Astrocyte (in vitro differentiated cells and primary cell): ENCODE measurements at regions not wholly inside any gene's neighbourhood (a gene's known extent, or its start where the extent isn't known, plus 50 kb on each side); places are given as distances from the start of the nearest gene placed in this dataset.
A peak's percentile ranks its signal among the peaks of the same experiment; 100 is the strongest.

ENCODE experiments used
- DNase-seq: peaks from one replicate; pipeline ENCODE4 v3.0.0-alpha.2; 2010; ENCODE audit warnings: low read depth
- FAIRE-seq: peaks from 2 replicates; lab custom pipeline; 2011; peaks lifted over from hg19 to GRCh38; lab: Jason Lieb, UNC
- H2AFZ ChIP-seq: 2 replicates; pipeline ENCODE4 v1.6.0; 2012; ENCODE audit warnings: low read depth, low read length, inconsistent platforms
- H3K27ac ChIP-seq: 2 replicates; pipeline ENCODE4 v1.5.1; 2011; ENCODE audit warnings: low read depth, low read length, inconsistent platforms
- H3K27me3 ChIP-seq: 2 replicates; pipeline ENCODE4 v1.6.0; 2011; ENCODE audit warnings: low read length, inconsistent platforms; ENCODE audit not compliant: insufficient read depth
- H3K36me3 ChIP-seq: 2 replicates; pipeline ENCODE4 v1.5.1; 2011; ENCODE audit warnings: low read length, inconsistent platforms; ENCODE audit not compliant: insufficient read depth
- H3K4me1 ChIP-seq: 2 replicates; pipeline ENCODE4 v1.5.1; 2011; ENCODE audit warnings: low read length, inconsistent platforms; ENCODE audit not compliant: insufficient read depth
- H3K4me2 ChIP-seq: 2 replicates; pipeline ENCODE4 v1.6.0; 2012; ENCODE audit warnings: low read length, inconsistent platforms
- H3K4me3 ChIP-seq: 2 replicates; pipeline ENCODE4 v1.5.1; 2011; ENCODE audit warnings: low read depth, mild to moderate bottlenecking, low read length, inconsistent platforms; ENCODE audit not compliant: insufficient read depth
- H3K79me2 ChIP-seq: 2 replicates; pipeline ENCODE4 v1.6.0; 2012; ENCODE audit warnings: mild to moderate bottlenecking, low read length, inconsistent platforms; ENCODE audit not compliant: insufficient read depth
- H3K9ac ChIP-seq: 2 replicates; pipeline ENCODE4 v1.6.0; 2012; ENCODE audit warnings: mild to moderate bottlenecking, low read length, inconsistent platforms
- H3K9me3 ChIP-seq: 2 replicates; pipeline ENCODE4 v1.5.1; 2012; ENCODE audit warnings: low read depth, mild to moderate bottlenecking, low read length, inconsistent platforms; ENCODE audit not compliant: insufficient read depth
- H4K20me1 ChIP-seq: 2 replicates; pipeline ENCODE4 v1.6.0; 2012; ENCODE audit warnings: low read length, inconsistent platforms; ENCODE audit not compliant: insufficient read depth
- H3K27ac Mint-ChIP-seq: one replicate; pipeline ENCODE4 v1.8.0; 2021; ENCODE audit warnings: mild to moderate bottlenecking, mixed read lengths; ENCODE audit not compliant: unreplicated experiment
- H3K27me3 Mint-ChIP-seq: one replicate; pipeline ENCODE4 v1.8.0; 2021; ENCODE audit warnings: low read depth, mixed read lengths; ENCODE audit not compliant: unreplicated experiment
- H3K36me3 Mint-ChIP-seq: one replicate; pipeline ENCODE4 v1.8.0; 2021; ENCODE audit warnings: low read depth, mixed read lengths; ENCODE audit not compliant: unreplicated experiment
- H3K4me1 Mint-ChIP-seq: one replicate; pipeline ENCODE4 v1.8.0; 2021; ENCODE audit warnings: low read depth, mixed read lengths; ENCODE audit not compliant: unreplicated experiment
- H3K4me3 Mint-ChIP-seq: one replicate; pipeline ENCODE4 v1.8.0; 2021; ENCODE audit warnings: mild to moderate bottlenecking, moderate library complexity, mixed read lengths; ENCODE audit not compliant: unreplicated experiment
- H3K9me3 Mint-ChIP-seq: one replicate; pipeline ENCODE4 v1.8.0; 2021; ENCODE audit warnings: mild to moderate bottlenecking, mixed read lengths; ENCODE audit not compliant: unreplicated experiment
- EZH2 ChIP-seq: IDR thresholded peaks from 2 replicates; pipeline ENCODE4 v1.6.1; 2012; ENCODE audit warnings: mild to moderate bottlenecking, low read length, inconsistent platforms; ENCODE audit not compliant: insufficient read depth
- TF ChIP-seq, protein P1 (sequence below): IDR thresholded peaks from 2 replicates; pipeline ENCODE4 v1.5.1; 2011; ENCODE audit warnings: low read depth, mild to moderate bottlenecking, inconsistent platforms, low read length, moderate library complexity; ENCODE audit not compliant: insufficient read depth

GRCh38 chr15:95557226-95558046 is 773.1 kb upstream of the NR2F2 start:
- TF ChIP-seq, protein P1, sequence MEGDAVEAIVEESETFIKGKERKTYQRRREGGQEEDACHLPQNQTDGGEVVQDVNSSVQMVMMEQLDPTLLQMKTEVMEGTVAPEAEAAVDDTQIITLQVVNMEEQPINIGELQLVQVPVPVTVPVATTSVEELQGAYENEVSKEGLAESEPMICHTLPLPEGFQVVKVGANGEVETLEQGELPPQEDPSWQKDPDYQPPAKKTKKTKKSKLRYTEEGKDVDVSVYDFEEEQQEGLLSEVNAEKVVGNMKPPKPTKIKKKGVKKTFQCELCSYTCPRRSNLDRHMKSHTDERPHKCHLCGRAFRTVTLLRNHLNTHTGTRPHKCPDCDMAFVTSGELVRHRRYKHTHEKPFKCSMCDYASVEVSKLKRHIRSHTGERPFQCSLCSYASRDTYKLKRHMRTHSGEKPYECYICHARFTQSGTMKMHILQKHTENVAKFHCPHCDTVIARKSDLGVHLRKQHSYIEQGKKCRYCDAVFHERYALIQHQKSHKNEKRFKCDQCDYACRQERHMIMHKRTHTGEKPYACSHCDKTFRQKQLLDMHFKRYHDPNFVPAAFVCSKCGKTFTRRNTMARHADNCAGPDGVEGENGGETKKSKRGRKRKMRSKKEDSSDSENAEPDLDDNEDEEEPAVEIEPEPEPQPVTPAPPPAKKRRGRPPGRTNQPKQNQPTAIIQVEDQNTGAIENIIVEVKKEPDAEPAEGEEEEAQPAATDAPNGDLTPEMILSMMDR: no peak
- no peak for TF ChIP-seq EZH2
- H3K4me1 ChIP-seq: peaks cover 34% of the 10 kb centered on the region
- no peaks in the 10 kb centered on the region for H4K20me1 ChIP-seq
- peak overlapping the region; percentile 35 for H2AFZ ChIP-seq
- no peaks in the 10 kb centered on the region for H3K9me3 ChIP-seq
- peaks cover 48% of the 10 kb centered on the region for H3K4me1 Mint-ChIP-seq
- no peak overlapping the region for H3K4me3 ChIP-seq
- H3K4me3 Mint-ChIP-seq: no peak overlapping the region
- no peaks in the 10 kb centered on the region for H3K27me3 ChIP-seq
- H3K9ac ChIP-seq: peak overlapping the region; percentile 80
- no peaks in the 10 kb centered on the region for H3K36me3 ChIP-seq
- peak overlapping the region; percentile 100 for H3K27ac Mint-ChIP-seq
- H3K27me3 Mint-ChIP-seq: no peaks in the 10 kb centered on the region
- DNase-seq: peak; percentile 96
- peak overlapping the region; percentile 67 for H3K4me2 ChIP-seq
- no peaks in the 10 kb centered on the region for H3K9me3 Mint-ChIP-seq
- no peaks in the 10 kb centered on the region for H3K36me3 Mint-ChIP-seq
- H3K27ac ChIP-seq: peak overlapping the region; percentile 95
- peak; percentile 98 for FAIRE-seq
- H3K79me2 ChIP-seq: no peaks in the 10 kb centered on the region

DNA sequence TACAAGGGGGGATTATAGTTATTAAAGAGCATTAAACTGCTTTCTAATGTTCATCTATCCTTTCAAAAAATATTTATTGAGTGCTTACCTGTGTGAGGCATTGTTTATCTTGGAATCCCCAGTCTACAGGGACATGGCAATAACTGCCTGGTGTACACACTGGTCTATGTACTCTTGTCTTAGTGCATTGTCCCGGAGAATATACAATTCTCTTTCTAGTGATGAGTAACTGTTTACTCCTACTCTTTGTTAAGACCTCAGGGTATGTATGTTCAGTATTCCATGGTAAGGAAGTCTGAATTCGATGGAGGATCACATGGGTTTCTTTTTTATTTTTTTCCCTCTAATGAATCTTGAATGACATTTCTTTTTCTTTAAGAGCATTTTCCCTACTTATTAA is 772.4 kb upstream of the NR2F2 start:
- TF ChIP-seq, protein P1: no peak
- no peak for TF ChIP-seq EZH2
- H2AFZ ChIP-seq: no peak overlapping the region
- peak overlapping the region; percentile 95 for H3K27ac ChIP-seq
- H3K9me3 ChIP-seq: no peaks in the 10 kb centered on the region
- DNase-seq: peak; percentile 22
- H3K79me2 ChIP-seq: no peaks in the 10 kb centered on the region
- H4K20me1 ChIP-seq: no peaks in the 10 kb centered on the region
- peak overlapping the region; percentile 8 for H3K4me2 ChIP-seq
- H3K27me3 ChIP-seq: no peaks in the 10 kb centered on the region
- H3K4me1 Mint-ChIP-seq: peaks cover 48% of the 10 kb centered on the region
- H3K9me3 Mint-ChIP-seq: no peaks in the 10 kb centered on the region
- no peaks in the 10 kb centered on the region for H3K36me3 ChIP-seq
- peaks cover 34% of the 10 kb centered on the region for H3K4me1 ChIP-seq
- H3K27me3 Mint-ChIP-seq: no peaks in the 10 kb centered on the region
- H3K27ac Mint-ChIP-seq: peak overlapping the region; percentile 100
- no peaks in the 10 kb centered on the region for H3K36me3 Mint-ChIP-seq
- peak overlapping the region; percentile 47 for H3K9ac ChIP-seq
- H3K4me3 ChIP-seq: no peak overlapping the region
- no peak overlapping the region for H3K4me3 Mint-ChIP-seq
- no peak for FAIRE-seq

DNA sequence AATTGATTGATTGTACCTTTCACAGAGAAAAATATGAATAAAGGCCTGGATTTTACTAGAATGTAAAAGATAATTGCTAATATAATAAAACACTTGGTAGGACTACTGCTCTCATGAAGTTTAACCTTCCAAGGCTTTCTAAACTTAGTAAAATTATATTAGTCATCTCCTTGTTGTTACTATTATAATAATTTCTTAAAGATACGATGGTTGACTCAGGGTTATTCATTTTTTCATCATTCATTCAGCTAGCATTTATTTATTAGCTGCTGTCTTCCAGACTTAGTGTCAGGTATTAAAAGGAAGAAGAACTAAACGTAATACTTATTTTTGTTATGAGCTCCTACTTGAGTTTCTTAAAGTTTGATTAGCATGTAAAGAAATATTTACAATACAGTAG is 771.6 kb upstream of the NR2F2 start:
- Histone ChIP-seq H3K4me2 (no peak overlapping the region), H3K4me3 (no peak overlapping the region), H3K27me3 (no peaks in the 10 kb centered on the region), H3K4me1 (peaks cover 34% of the 10 kb centered on the region), H3K36me3 (no peaks in the 10 kb centered on the region), H4K20me1 (no peaks in the 10 kb centered on the region), H3K79me2 (no peaks in the 10 kb centered on the region), H3K9me3 (no peaks in the 10 kb centered on the region), H3K27ac (peak overlapping the region; percentile 95), H3K9ac (no peak overlapping the region), H2AFZ (no peak overlapping the region)
- TF ChIP-seq, protein P1: no peak
- TF ChIP-seq EZH2: no peak
- Mint-ChIP-seq H3K27me3 (no peaks in the 10 kb centered on the region), H3K4me3 (no peak overlapping the region), H3K27ac (peak overlapping the region; percentile 100), H3K36me3 (no peaks in the 10 kb centered on the region), H3K4me1 (peaks cover 48% of the 10 kb centered on the region), H3K9me3 (no peaks in the 10 kb centered on the region)
- DNase-seq (no peak), FAIRE-seq (no peak)
